NCI-H1092 (cell line): ENCODE measurements at regions not wholly inside any gene's neighbourhood (a gene's known extent, or its start where the extent isn't known, plus 50 kb on each side); places are given as distances from the start of the nearest gene placed in this dataset.
A peak's percentile ranks its signal among the peaks of the same experiment; 100 is the strongest.
"Not testable (repeated sequence)": the region's sequence is repeated elsewhere in the genome, so short reads cannot be mapped to it uniquely, and the experiment has no call there.

Experiments
- DNase-seq: peaks from one replicate; lab custom pipeline; 2025; lab: John Stamatoyannopoulos, UW

- DNase-seq = no peak
Observed at GRCh38 chr6:53446151-53446550, 97.4 kb upstream of the ELOVL5 start.

GRCh38 chr6:53441761-53442160 is 93.0 kb upstream of the ELOVL5 start:
- no peak for DNase-seq

- no peak for DNase-seq
Observed at GRCh38 chr6:53441035-53441493, 92.3 kb upstream of the ELOVL5 start.

- DNase-seq = no peak
Observed at GRCh38 chr6:53440336-53440945, 91.7 kb upstream of the ELOVL5 start.

- no peak for DNase-seq
Observed at GRCh38 chr6:53439556-53439955, 90.8 kb upstream of the ELOVL5 start.

- DNase-seq = no peak
Observed at GRCh38 chr6:53437557-53438202, 88.9 kb upstream of the ELOVL5 start.

GRCh38 chr6:53436526-53437303 is 88.0 kb upstream of the ELOVL5 start:
- no peak for DNase-seq

GRCh38 chr6:53433951-53434285 is 85.2 kb upstream of the ELOVL5 start:
- DNase-seq = no peak

GRCh38 chr6:53433261-53433950 is 84.7 kb upstream of the ELOVL5 start:
- no peak for DNase-seq

- peak; percentile 11 for DNase-seq
Observed at GRCh38 chr6:53432318-53433161, 83.8 kb upstream of the ELOVL5 start.

GRCh38 chr6:53431704-53432103 is 83.0 kb upstream of the ELOVL5 start:
- DNase-seq = no peak

GRCh38 chr6:53429401-53429800 is 80.7 kb upstream of the ELOVL5 start:
- no peak for DNase-seq

GRCh38 chr6:53428886-53429285 is 80.1 kb upstream of the ELOVL5 start:
- no peak for DNase-seq

GRCh38 chr6:53426667-53427270 is 78.0 kb upstream of the ELOVL5 start:
- DNase-seq = no peak

GRCh38 chr6:53426117-53426516 is 77.4 kb upstream of the ELOVL5 start:
- no peak for DNase-seq

GRCh38 chr6:53424976-53425718 is 76.4 kb upstream of the ELOVL5 start:
- no peak for DNase-seq

GRCh38 chr6:53424300-53424699 is 75.5 kb upstream of the ELOVL5 start:
- no peak for DNase-seq

GRCh38 chr6:53423560-53423959 is 74.8 kb upstream of the ELOVL5 start:
- DNase-seq = not testable (repeated sequence)

GRCh38 chr6:53419026-53419425 is 70.3 kb upstream of the ELOVL5 start:
- DNase-seq = no peak

GRCh38 chr6:53418288-53418687 is 69.5 kb upstream of the ELOVL5 start:
- DNase-seq = no peak

- no peak for DNase-seq
Observed at GRCh38 chr6:53417141-53417540, 68.4 kb upstream of the ELOVL5 start.
